ENCODE measurements at regions not wholly inside any gene's neighbourhood (a gene's known extent, or its start where the extent isn't known, plus 50 kb on each side); places are given as distances from the start of the nearest gene placed in this dataset.

DNA sequence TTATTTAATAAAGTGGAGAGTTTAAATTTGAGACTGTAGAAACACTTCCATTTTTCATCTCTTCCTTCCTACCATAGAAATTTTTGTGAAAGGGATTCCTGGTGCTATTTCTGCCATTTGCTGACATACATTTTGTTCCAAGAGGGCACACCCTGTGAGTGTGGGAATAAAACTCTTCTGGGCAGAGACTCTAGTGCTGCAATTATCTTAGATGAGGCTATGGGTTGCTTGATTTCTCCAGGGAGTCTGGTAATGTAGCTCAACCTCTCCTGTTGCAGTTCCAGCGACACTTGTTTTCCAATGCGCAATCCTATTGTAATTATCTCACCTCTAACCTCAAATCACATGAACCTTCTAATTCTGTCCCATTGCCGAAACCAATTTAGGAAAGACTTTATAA is 60.1 kb upstream of the ZSWIM2 start:
- FAIRE-seq (no peak), DNase-seq (ENCODE audit: extremely low spot score, insufficient read length, low read depth) (no peak)

DNA sequence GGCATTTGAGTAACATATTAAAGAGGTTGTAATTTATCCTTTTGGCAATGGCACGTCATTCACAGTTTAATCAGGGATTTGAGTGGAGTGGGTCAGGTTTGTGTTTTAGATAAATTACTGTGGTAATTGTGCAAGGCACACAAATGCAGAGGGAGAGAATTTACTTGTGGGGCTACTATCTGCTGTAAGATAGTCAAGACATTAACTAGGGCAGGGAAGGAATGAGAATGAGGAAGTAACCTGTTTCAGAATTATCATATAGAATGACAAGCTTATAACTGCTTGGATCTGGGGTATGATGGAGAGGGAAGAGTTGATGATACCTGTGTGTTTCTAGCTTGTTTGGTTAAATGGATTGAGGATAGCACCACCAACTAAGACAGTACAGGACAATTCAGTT is 58.9 kb upstream of the ZSWIM2 start:
- DNase-seq (ENCODE audit: extremely low spot score, insufficient read length, low read depth) (no peak), FAIRE-seq (no peak)

DNA sequence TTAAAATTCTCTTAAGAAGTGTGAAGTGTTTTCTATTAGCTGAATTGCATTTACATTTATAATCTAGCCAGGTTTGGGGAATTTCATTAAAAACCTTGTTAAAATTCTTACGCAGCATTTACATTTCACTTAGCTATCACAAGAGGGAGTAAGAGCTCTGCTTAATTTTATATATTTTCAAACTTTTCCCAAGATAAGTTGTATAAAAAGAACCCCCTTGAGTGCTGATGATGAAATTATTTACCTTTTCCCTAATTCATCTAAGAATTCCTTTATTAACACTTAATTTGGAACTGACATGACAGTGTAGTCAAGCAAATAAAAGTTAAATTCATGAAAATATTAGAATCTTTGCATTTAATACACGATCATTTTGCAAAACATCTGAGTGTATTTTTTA is 54.2 kb upstream of the ZSWIM2 start:
- no peak for DNase-seq (ENCODE audit: extremely low spot score, insufficient read length, low read depth)
- no peak for FAIRE-seq
